H9 (cell line): ENCODE measurements at regions not wholly inside any gene's neighbourhood (a gene's known extent, or its start where the extent isn't known, plus 50 kb on each side); places are given as distances from the start of the nearest gene placed in this dataset.

Source experiments
- DNase-seq: peaks from one replicate; pipeline ENCODE4 v3.0.0-alpha.2; 2017
- H2AFZ ChIP-seq: one replicate; pipeline ENCODE4 v1.6.1; 2013; ENCODE audit warnings: mild to moderate bottlenecking, low read length, control low read depth, moderate library complexity
- H2AK5ac ChIP-seq: 2 replicates; pipeline ENCODE4 v1.6.1; 2013; ENCODE audit warnings: low read length, control low read depth, mixed read lengths; ENCODE audit not compliant: insufficient read length
- H2BK120ac ChIP-seq: one replicate; pipeline ENCODE4 v1.6.1; 2013; ENCODE audit warnings: low read depth, mild to moderate bottlenecking, low read length, control low read depth, inconsistent platforms; ENCODE audit not compliant: poor library complexity, severe bottlenecking
- H2BK12ac ChIP-seq: 2 replicates; pipeline ENCODE4 v1.6.1; 2013; ENCODE audit warnings: low read length, control low read depth, mixed read lengths, low read depth; ENCODE audit not compliant: insufficient read length
- H2BK15ac ChIP-seq: 2 replicates; pipeline ENCODE4 v1.6.1; 2013; ENCODE audit warnings: low read depth, low read length, control low read depth
- H2BK20ac ChIP-seq: one replicate; pipeline ENCODE4 v1.6.1; 2013; ENCODE audit warnings: low read depth, mild to moderate bottlenecking, low read length, control low read depth, inconsistent platforms; ENCODE audit not compliant: poor library complexity, severe bottlenecking
- H2BK5ac ChIP-seq: 2 replicates; pipeline ENCODE4 v1.6.1; 2013; ENCODE audit warnings: low read length, control low read depth, mixed read lengths; ENCODE audit not compliant: insufficient read length
- H3K14ac ChIP-seq: 2 replicates; pipeline ENCODE4 v1.6.1; 2013; ENCODE audit warnings: low read length, control low read depth; ENCODE audit not compliant: insufficient read depth
- H3K18ac ChIP-seq: 2 replicates; pipeline ENCODE4 v1.6.1; 2013; ENCODE audit warnings: low read depth, mild to moderate bottlenecking, mixed read lengths, low read length, control low read depth; ENCODE audit not compliant: insufficient read length
- H3K23ac ChIP-seq: 2 replicates; pipeline ENCODE4 v1.6.1; 2013; ENCODE audit warnings: low read length, control low read depth, mixed read lengths, low read depth; ENCODE audit not compliant: insufficient read length
- H3K23me2 ChIP-seq: 2 replicates; pipeline ENCODE4 v1.6.1; 2013; ENCODE audit warnings: low read depth, mild to moderate bottlenecking, mixed read lengths, low read length, control low read depth; ENCODE audit not compliant: insufficient read length, poor library complexity, severe bottlenecking
- H3K27ac ChIP-seq: 2 replicates; pipeline ENCODE4 v1.5.1; 2013; ENCODE audit warnings: low read length, control low read depth, mixed read lengths, low read depth; ENCODE audit not compliant: insufficient read length
- H3K27me3 ChIP-seq: 2 replicates; pipeline ENCODE4 v1.6.1; 2013; ENCODE audit warnings: low read length, control low read depth, inconsistent platforms; ENCODE audit not compliant: insufficient read depth
- H3K4ac ChIP-seq: 2 replicates; pipeline ENCODE4 v1.6.1; 2013; ENCODE audit warnings: low read depth, mild to moderate bottlenecking, control low read depth, inconsistent platforms, low read length, moderate library complexity
- H3K4me1 ChIP-seq: 2 replicates; pipeline ENCODE4 v1.6.1; 2013; ENCODE audit warnings: low read length, control low read depth, inconsistent platforms; ENCODE audit not compliant: insufficient read depth
- H3K4me2 ChIP-seq: 2 replicates; pipeline ENCODE4 v1.6.1; 2013; ENCODE audit warnings: low read length, control low read depth, mixed read lengths; ENCODE audit not compliant: insufficient read length, insufficient read depth
- H3K56ac ChIP-seq: 2 replicates; pipeline ENCODE4 v1.6.1; 2013; ENCODE audit warnings: low read depth, mild to moderate bottlenecking, mixed read lengths, low read length, control low read depth; ENCODE audit not compliant: insufficient read length
- H3K79me1 ChIP-seq: 2 replicates; pipeline ENCODE4 v1.6.1; 2013; ENCODE audit warnings: low read depth, mild to moderate bottlenecking, moderate library complexity, low read length, control low read depth, inconsistent platforms; ENCODE audit not compliant: insufficient read depth, poor library complexity, severe bottlenecking
- H3K79me2 ChIP-seq: 2 replicates; pipeline ENCODE4 v1.6.1; 2013; ENCODE audit warnings: low read length, control low read depth, inconsistent platforms; ENCODE audit not compliant: insufficient read depth
- H3K9ac ChIP-seq: 2 replicates; pipeline ENCODE4 v1.6.1; 2013; ENCODE audit warnings: low read length, control low read depth, mixed read lengths; ENCODE audit not compliant: insufficient read length; ENCODE audit errors: extremely low read depth
- H3K9me3 ChIP-seq: one replicate; pipeline ENCODE4 v1.6.1; 2013; ENCODE audit warnings: low read depth, low read length, inconsistent platforms; ENCODE audit not compliant: control insufficient read depth
- H3T11ph ChIP-seq: one replicate; pipeline ENCODE4 v1.6.1; 2013; ENCODE audit warnings: mild to moderate bottlenecking, low read length, control low read depth, inconsistent platforms
- H4K20me1 ChIP-seq: one replicate; pipeline ENCODE4 v1.6.1; 2013; ENCODE audit not compliant: control insufficient read depth, insufficient read length, insufficient read depth
- H4K5ac ChIP-seq: 2 replicates; pipeline ENCODE4 v1.6.1; 2013; ENCODE audit warnings: low read depth, mild to moderate bottlenecking, mixed read lengths, low read length, control low read depth; ENCODE audit not compliant: insufficient read length
- H4K8ac ChIP-seq: replicated peaks from 2 replicates; pipeline ENCODE4 v1.6.1; 2013; ENCODE audit warnings: low read length, control low read depth, mixed read lengths, low read depth; ENCODE audit not compliant: insufficient read length
- H4K91ac ChIP-seq: 2 replicates; pipeline ENCODE4 v1.6.1; 2013; ENCODE audit warnings: low read depth, mild to moderate bottlenecking, moderate library complexity, mixed read lengths, low read length, control low read depth; ENCODE audit not compliant: insufficient read length
- H3K27ac Mint-ChIP-seq, 3 experiments: 2 replicates in 2 of 3; 3 replicates in 1 of 3; pipeline ENCODE4 v1.8.0; 2020 to 2021; ENCODE audit warnings: mixed read lengths in 3 of 3, mild to moderate bottlenecking in 1 of 3, moderate library complexity in 1 of 3
- H3K27me3 Mint-ChIP-seq: 2 replicates; pipeline ENCODE4 v1.8.0; 2021; ENCODE audit warnings: low read depth, mild to moderate bottlenecking, moderate library complexity, mixed read lengths
- H3K36me3 Mint-ChIP-seq, 3 experiments: 2 replicates in 2 of 3; 3 replicates in 1 of 3; pipeline ENCODE4 v1.8.0; 2020 to 2021; ENCODE audit warnings: low read depth in 3 of 3, mixed read lengths in 3 of 3; ENCODE audit not compliant: insufficient read depth in 1 of 3
- H3K4me1 Mint-ChIP-seq, 2 experiments: 2 replicates each; pipeline ENCODE4 v1.8.0; 2020; ENCODE audit warnings: mixed read lengths in 2 of 2
- H3K4me3 Mint-ChIP-seq, 2 experiments: 2 replicates in 1 of 2; 3 replicates in 1 of 2; pipeline ENCODE4 v1.8.0; 2020 to 2021; ENCODE audit warnings: mild to moderate bottlenecking in 2 of 2, mixed read lengths in 2 of 2, moderate library complexity in 1 of 2
- H3K9me3 Mint-ChIP-seq, 2 experiments: 2 replicates in 1 of 2; 3 replicates in 1 of 2; pipeline ENCODE4 v1.8.0; 2020; ENCODE audit warnings: mild to moderate bottlenecking in 2 of 2, mixed read lengths in 2 of 2, moderate library complexity in 1 of 2
- CTCF ChIP-seq: fragments of 200-600 bp; sonication (generic); conservative IDR thresholded peaks from 3 replicates; pipeline ENCODE4 v1.8.0; 2021; ENCODE audit warnings: antibody characterized with exemption, mild to moderate bottlenecking
- WGBS: extraction: QIAGEN DNeasy Blood & Tissue Kit; methylation state at CpG from one replicate; pipeline ENCODE4 v1.1.7; 2013; ENCODE audit warnings: missing lambda C conversion rate, low lambda C conversion rate, mixed read lengths; ENCODE audit not compliant: insufficient read length; ENCODE audit errors: extremely low coverage; 5-methylcytosine and 5-hydroxymethylcytosine counted together

DNA sequence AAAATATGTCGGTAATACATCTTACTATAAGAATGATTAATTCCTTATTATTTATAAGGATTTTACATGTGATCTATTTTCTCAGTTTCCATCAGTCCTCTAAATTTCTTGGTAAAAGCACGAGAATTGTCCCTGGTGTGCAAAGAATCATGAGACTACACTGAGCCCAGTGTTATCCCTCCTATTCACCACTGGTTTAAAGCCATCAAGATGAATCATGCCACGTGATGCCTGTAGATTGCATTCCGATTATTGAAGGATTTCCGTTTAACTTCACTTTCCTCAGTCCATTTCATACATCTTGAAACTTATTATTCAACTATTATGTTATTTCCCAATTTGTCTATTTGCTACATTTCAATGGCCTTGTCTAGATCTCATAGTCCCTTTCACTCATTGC lies 601.9 kb downstream of the GALC start:
- H3K27ac ChIP-seq: no peak overlapping the region
- H4K20me1 ChIP-seq: no peaks in the 10 kb centered on the region
- no peaks in the 10 kb centered on the region for H3K4me1 ChIP-seq
- no peak overlapping the region for H3K56ac ChIP-seq
- no peaks in the 10 kb centered on the region for H3K79me1 ChIP-seq
- no peaks in the 10 kb centered on the region for H3K27me3 ChIP-seq
- H3K27me3 Mint-ChIP-seq: no peaks in the 10 kb centered on the region
- H3K4me3 Mint-ChIP-seq: no peak overlapping the region
- H3K18ac ChIP-seq: no peak overlapping the region
- no peak overlapping the region for H3K4ac ChIP-seq
- no peaks in the 10 kb centered on the region for H3K9me3 ChIP-seq
- H2AK5ac ChIP-seq: no peak overlapping the region
- no peak overlapping the region for H2BK15ac ChIP-seq
- no peak overlapping the region for H4K5ac ChIP-seq
- no peaks in the 10 kb centered on the region; a peak in 1 of 5 replicates for H3K9me3 Mint-ChIP-seq
- H3T11ph ChIP-seq: no peak overlapping the region
- H2BK120ac ChIP-seq: no peak overlapping the region
- H3K14ac ChIP-seq: no peak overlapping the region
- no peak overlapping the region for H3K4me2 ChIP-seq
- no peak overlapping the region for H2AFZ ChIP-seq
- H3K79me2 ChIP-seq: no peaks in the 10 kb centered on the region
- H2BK5ac ChIP-seq: no peak overlapping the region
- no peaks in the 10 kb centered on the region for H3K4me1 Mint-ChIP-seq
- no peak overlapping the region for H3K9ac ChIP-seq
- TF ChIP-seq CTCF: no peak
- no peak overlapping the region for H4K91ac ChIP-seq
- no peak overlapping the region for H2BK20ac ChIP-seq
- no peak overlapping the region for H3K27ac Mint-ChIP-seq
- no peaks in the 10 kb centered on the region for H3K36me3 Mint-ChIP-seq
- H2BK12ac ChIP-seq: no peak overlapping the region
- WGBS: no CpG with 5 or more reads among the region's 5 CpGs
- no peak overlapping the region for H4K8ac ChIP-seq
- DNase-seq: no peak
- H3K23me2 ChIP-seq: no peaks in the 10 kb centered on the region
- no peak overlapping the region for H3K23ac ChIP-seq
